ENCODE measurements at regions not wholly inside any gene's neighbourhood (a gene's known extent, or its start where the extent isn't known, plus 50 kb on each side); places are given as distances from the start of the nearest gene placed in this dataset.

GRCh38 chr6:155968921-155969320 is 513.3 kb upstream of the NOX3 start:
- DNase-seq (ENCODE audit: low spot score) = no peak
- ChIA-PET POLR2A (ENCODE audit: low non-redundant PET) (no interaction called here), CTCF (no interaction called here)
- TF ChIP-seq, protein P1, sequence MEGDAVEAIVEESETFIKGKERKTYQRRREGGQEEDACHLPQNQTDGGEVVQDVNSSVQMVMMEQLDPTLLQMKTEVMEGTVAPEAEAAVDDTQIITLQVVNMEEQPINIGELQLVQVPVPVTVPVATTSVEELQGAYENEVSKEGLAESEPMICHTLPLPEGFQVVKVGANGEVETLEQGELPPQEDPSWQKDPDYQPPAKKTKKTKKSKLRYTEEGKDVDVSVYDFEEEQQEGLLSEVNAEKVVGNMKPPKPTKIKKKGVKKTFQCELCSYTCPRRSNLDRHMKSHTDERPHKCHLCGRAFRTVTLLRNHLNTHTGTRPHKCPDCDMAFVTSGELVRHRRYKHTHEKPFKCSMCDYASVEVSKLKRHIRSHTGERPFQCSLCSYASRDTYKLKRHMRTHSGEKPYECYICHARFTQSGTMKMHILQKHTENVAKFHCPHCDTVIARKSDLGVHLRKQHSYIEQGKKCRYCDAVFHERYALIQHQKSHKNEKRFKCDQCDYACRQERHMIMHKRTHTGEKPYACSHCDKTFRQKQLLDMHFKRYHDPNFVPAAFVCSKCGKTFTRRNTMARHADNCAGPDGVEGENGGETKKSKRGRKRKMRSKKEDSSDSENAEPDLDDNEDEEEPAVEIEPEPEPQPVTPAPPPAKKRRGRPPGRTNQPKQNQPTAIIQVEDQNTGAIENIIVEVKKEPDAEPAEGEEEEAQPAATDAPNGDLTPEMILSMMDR (conservative IDR thresholded peaks at IDR 0.05; ENCODE audit: low read depth) = no peak
- no peak overlapping the region for H3K27ac ChIP-seq

GRCh38 chr6:155967322-155967721 is 511.7 kb upstream of the NOX3 start:
- no peak for DNase-seq (ENCODE audit: low spot score)
- ChIA-PET CTCF (no interaction called here), POLR2A (ENCODE audit: low non-redundant PET) (no interaction called here)
- no peak overlapping the region for H3K27ac ChIP-seq
- TF ChIP-seq, protein P1 (conservative IDR thresholded peaks at IDR 0.05; ENCODE audit: low read depth) = no peak

DNA sequence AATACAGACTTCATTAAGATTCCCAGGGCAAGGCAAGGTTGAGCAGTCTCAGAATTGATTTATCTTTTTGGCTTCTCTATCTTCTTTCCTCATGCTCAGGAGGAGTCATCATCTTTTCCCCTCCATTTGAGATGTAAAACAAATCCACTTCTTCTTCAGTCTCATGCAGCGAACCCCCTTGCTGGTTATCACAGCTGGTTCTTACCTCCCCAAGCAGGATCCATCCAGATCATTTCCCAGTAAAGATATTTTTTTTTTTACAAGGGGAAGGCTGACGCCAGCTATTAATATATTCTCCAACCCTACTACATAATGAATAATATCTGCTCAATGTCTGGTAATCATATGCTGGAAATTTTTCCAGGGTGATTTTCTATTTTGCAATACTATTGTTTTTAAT is 508.9 kb upstream of the NOX3 start:
- no peak overlapping the region for H3K27ac ChIP-seq
- ChIA-PET CTCF (no interaction called here), POLR2A (ENCODE audit: low non-redundant PET) (no interaction called here)
- DNase-seq (ENCODE audit: low spot score) = no peak
- TF ChIP-seq, protein P1 (conservative IDR thresholded peaks at IDR 0.05; ENCODE audit: low read depth) = no peak

- ChIA-PET POLR2A (ENCODE audit: low non-redundant PET) (no interaction called here), CTCF (no interaction called here)
- TF ChIP-seq, protein P1 (conservative IDR thresholded peaks at IDR 0.05; ENCODE audit: low read depth) = no peak
- no peak for DNase-seq (ENCODE audit: low spot score)
- H3K27ac ChIP-seq = no peak overlapping the region
These were observed 506.6 kb upstream of the NOX3 start for GRCh38 chr6:155962276-155962675.

GRCh38 chr6:155959898-155960495 is 504.4 kb upstream of the NOX3 start:
- DNase-seq (ENCODE audit: low spot score) = no peak
- H3K27ac ChIP-seq = no peak overlapping the region
- CTCF ChIA-PET = no interaction called here
- TF ChIP-seq, protein P1 (conservative IDR thresholded peaks at IDR 0.05; ENCODE audit: low read depth) = no peak
- POLR2A ChIA-PET (ENCODE audit: low non-redundant PET) = no interaction called here

GRCh38 chr6:155958550-155958949 is 502.9 kb upstream of the NOX3 start:
- DNase-seq (ENCODE audit: low spot score) = no peak
- no peak overlapping the region for H3K27ac ChIP-seq
- ChIA-PET CTCF (no interaction called here), POLR2A (ENCODE audit: low non-redundant PET) (no interaction called here)
- TF ChIP-seq, protein P1 (conservative IDR thresholded peaks at IDR 0.05; ENCODE audit: low read depth) = no peak

DNA sequence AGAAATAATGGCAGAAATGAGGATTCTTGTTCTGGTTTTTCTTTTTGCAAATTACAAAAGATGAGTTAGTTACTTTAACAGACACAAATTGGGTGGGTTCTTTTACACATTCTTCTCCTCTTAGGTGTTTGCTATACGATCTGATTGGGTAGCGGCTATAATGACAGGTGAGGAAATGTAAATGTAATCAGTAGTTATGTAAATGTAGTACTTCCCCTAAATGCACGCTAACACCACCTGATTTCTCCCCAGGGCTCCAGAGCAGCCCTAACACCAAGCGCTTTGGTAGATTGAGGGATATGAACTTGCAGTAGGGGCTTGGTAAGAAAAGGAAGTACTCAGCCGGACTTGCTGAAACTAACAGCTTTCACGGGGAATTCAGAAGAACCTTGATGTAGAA is 499.4 kb upstream of the NOX3 start:
- DNase-seq (ENCODE audit: low spot score) = no peak
- TF ChIP-seq, protein P1 (conservative IDR thresholded peaks at IDR 0.05; ENCODE audit: low read depth) = no peak
- CTCF ChIA-PET = no interaction called here
- POLR2A ChIA-PET (ENCODE audit: low non-redundant PET) = no interaction called here
- no peak overlapping the region for H3K27ac ChIP-seq

Measured in RWPE1 (cell line).